Immature natural killer cell (primary cell): ENCODE measurements at regions not wholly inside any gene's neighbourhood (a gene's known extent, or its start where the extent isn't known, plus 50 kb on each side); places are given as distances from the start of the nearest gene placed in this dataset.
"Not testable (repeated sequence)": the region's sequence is repeated elsewhere in the genome, so short reads cannot be mapped to it uniquely, and the experiment has no call there.

Source experiments
- DNase-seq, 3 donors: peaks; one replicate each; pipeline ENCODE4 v3.0.0; 2022; ENCODE audit warnings: mixed read lengths in 1 of 3
- H3K27ac Mint-ChIP-seq, 6 donors: one replicate each; pipeline ENCODE4 v1.8.0; 2020; ENCODE audit warnings: mixed read lengths in 6 of 6, mild to moderate bottlenecking in 5 of 6, inconsistent platforms in 4 of 6, moderate library complexity in 3 of 6
- H3K27me3 Mint-ChIP-seq, 3 donors: one replicate each; pipeline ENCODE4 v1.8.0; 2020 to 2021; ENCODE audit warnings: low read depth in 3 of 3, mild to moderate bottlenecking in 3 of 3, mixed read lengths in 3 of 3, moderate library complexity in 3 of 3, inconsistent platforms in 1 of 3
- H3K36me3 Mint-ChIP-seq, 3 donors: one replicate each; pipeline ENCODE4 v1.8.0; 2020; ENCODE audit warnings: mixed read lengths in 3 of 3, inconsistent platforms in 2 of 3, mild to moderate bottlenecking in 2 of 3
- H3K4me1 Mint-ChIP-seq, 2 donors: one replicate each; pipeline ENCODE4 v1.8.0; 2020; ENCODE audit warnings: inconsistent platforms in 2 of 2, mild to moderate bottlenecking in 2 of 2, mixed read lengths in 2 of 2, moderate library complexity in 1 of 2
- H3K4me3 Mint-ChIP-seq, 5 donors: one replicate each; pipeline ENCODE4 v1.8.0; 2020; ENCODE audit warnings: mild to moderate bottlenecking in 5 of 5, mixed read lengths in 5 of 5, inconsistent platforms in 3 of 5, moderate library complexity in 3 of 5
- H3K9me3 Mint-ChIP-seq, 6 donors: one replicate each; pipeline ENCODE4 v1.8.0; 2020; ENCODE audit warnings: mild to moderate bottlenecking in 6 of 6, mixed read lengths in 6 of 6, inconsistent platforms in 4 of 6, moderate library complexity in 3 of 6

GRCh38 chr19:34588249-34588648 is 88.7 kb downstream of the SCGB2B2 start:
- Mint-ChIP-seq H3K27ac (no peak overlapping the region), H3K27me3 (peaks cover 2 to 4% (median 2%) of the 10 kb centered on the region in 3 donors), H3K9me3 (peaks cover 0 to 7% (median 3%) of the 10 kb centered on the region in 6 donors), H3K4me1 (no peaks in the 10 kb centered on the region), H3K4me3 (no peak overlapping the region), H3K36me3 (peaks cover 0 to 7% (median 0%) of the 10 kb centered on the region in 3 donors)
- DNase-seq = no peak

- Mint-ChIP-seq H3K9me3 (peaks cover 0 to 9% (median 1%) of the 10 kb centered on the region in 6 donors), H3K36me3 (no peaks in the 10 kb centered on the region), H3K4me1 (no peaks in the 10 kb centered on the region), H3K27ac (no peak overlapping the region), H3K27me3 (peaks cover 1 to 13% (median 1%) of the 10 kb centered on the region in 3 donors), H3K4me3 (no peak overlapping the region)
- no peak for DNase-seq
Measured at GRCh38 chr19:34580408-34580807, 96.6 kb downstream of the SCGB2B2 start.

GRCh38 chr19:34580055-34580336 is 97.0 kb downstream of the SCGB2B2 start:
- Mint-ChIP-seq H3K27me3 (peaks cover 1 to 13% (median 1%) of the 10 kb centered on the region in 3 donors), H3K36me3 (no peaks in the 10 kb centered on the region), H3K9me3 (peaks cover 0 to 10% (median 1%) of the 10 kb centered on the region in 6 donors), H3K4me1 (no peaks in the 10 kb centered on the region), H3K27ac (no peak overlapping the region), H3K4me3 (no peak overlapping the region)
- DNase-seq = no peak

- no peak for DNase-seq
- H3K9me3 Mint-ChIP-seq = peaks cover 0 to 12% (median 1%) of the 10 kb centered on the region in 6 donors
Measured at GRCh38 chr19:34579281-34580054, 97.5 kb downstream of the SCGB2B2 start.

GRCh38 chr19:34578751-34579150 is 97.2 kb downstream of the WTIP start:
- no peak overlapping the region for H3K4me3 Mint-ChIP-seq
- no peaks in the 10 kb centered on the region for H3K36me3 Mint-ChIP-seq
- DNase-seq = no peak
- H3K27me3 Mint-ChIP-seq = peaks cover 1 to 9% (median 1%) of the 10 kb centered on the region in 3 donors
- H3K9me3 Mint-ChIP-seq = peaks cover 0 to 15% (median under 1%) of the 10 kb centered on the region in 6 donors
- H3K4me1 Mint-ChIP-seq = no peaks in the 10 kb centered on the region
- H3K27ac Mint-ChIP-seq = no peak overlapping the region

More at GRCh38 chr19:34579281-34580054, 97.5 kb downstream of the SCGB2B2 start:
- H3K27ac Mint-ChIP-seq = no peak overlapping the region
- no peak overlapping the region for H3K4me3 Mint-ChIP-seq
- H3K4me1 Mint-ChIP-seq = no peaks in the 10 kb centered on the region
- H3K27me3 Mint-ChIP-seq = peaks cover 1 to 13% (median 1%) of the 10 kb centered on the region in 3 donors
- H3K36me3 Mint-ChIP-seq = no peaks in the 10 kb centered on the region

- Mint-ChIP-seq H3K27ac (no peak overlapping the region), H3K9me3 (peaks cover 0 to 15% (median 3%) of the 10 kb centered on the region in 6 donors), H3K4me3 (no peak overlapping the region), H3K4me1 (no peaks in the 10 kb centered on the region), H3K36me3 (no peaks in the 10 kb centered on the region), H3K27me3 (peaks cover 1 to 9% (median 1%) of the 10 kb centered on the region in 3 donors)
- no peak for DNase-seq
Measured at GRCh38 chr19:34578173-34578572, 96.6 kb downstream of the WTIP start.

- Mint-ChIP-seq H3K4me3 (no peak overlapping the region), H3K27ac (no peak overlapping the region), H3K9me3 (peaks cover 0 to 11% (median 6%) of the 10 kb centered on the region in 6 donors), H3K27me3 (peaks cover 1 to 9% (median 1%) of the 10 kb centered on the region in 3 donors), H3K36me3 (no peaks in the 10 kb centered on the region), H3K4me1 (no peaks in the 10 kb centered on the region)
- DNase-seq = no peak
Measured at GRCh38 chr19:34577531-34578101, 96.1 kb downstream of the WTIP start.

- Mint-ChIP-seq H3K4me1 (no peaks in the 10 kb centered on the region), H3K4me3 (no peak overlapping the region), H3K27me3 (peaks cover 1 to 9% (median 1%) of the 10 kb centered on the region in 3 donors), H3K27ac (no peak overlapping the region), H3K9me3 (peaks cover 2 to 14% (median 8%) of the 10 kb centered on the region in 6 donors), H3K36me3 (no peaks in the 10 kb centered on the region)
- DNase-seq = no peak
Measured at GRCh38 chr19:34577056-34577455, 95.5 kb downstream of the WTIP start.

GRCh38 chr19:34576292-34576691 is 94.7 kb downstream of the WTIP start:
- DNase-seq = no peak
- Mint-ChIP-seq H3K27ac (no peak overlapping the region), H3K4me1 (no peaks in the 10 kb centered on the region), H3K4me3 (no peak overlapping the region), H3K27me3 (peaks cover 1 to 9% (median 1%) of the 10 kb centered on the region in 3 donors), H3K36me3 (no peaks in the 10 kb centered on the region), H3K9me3 (peaks cover 3 to 17% (median 8%) of the 10 kb centered on the region in 6 donors)

GRCh38 chr19:34575206-34575605 is 93.6 kb downstream of the WTIP start:
- H3K27me3 Mint-ChIP-seq = peaks cover 1 to 9% (median 1%) of the 10 kb centered on the region in 3 donors
- H3K36me3 Mint-ChIP-seq = peaks cover 0 to 4% (median 3%) of the 10 kb centered on the region in 3 donors

GRCh38 chr19:34574704-34575103 is 93.1 kb downstream of the WTIP start:
- peaks cover 9 to 33% (median 17%) of the 10 kb centered on the region in 6 donors for H3K9me3 Mint-ChIP-seq
- no peak for DNase-seq
- no peaks in the 10 kb centered on the region for H3K4me1 Mint-ChIP-seq
- H3K27me3 Mint-ChIP-seq = peaks cover 1 to 9% (median 1%) of the 10 kb centered on the region in 3 donors
- H3K36me3 Mint-ChIP-seq = peaks cover 0 to 4% (median 3%) of the 10 kb centered on the region in 3 donors
- no peak overlapping the region for H3K4me3 Mint-ChIP-seq
- no peak overlapping the region for H3K27ac Mint-ChIP-seq

More at GRCh38 chr19:34575206-34575605, 93.6 kb downstream of the WTIP start:
- no peak overlapping the region for H3K4me3 Mint-ChIP-seq
- H3K9me3 Mint-ChIP-seq = peaks cover 8 to 28% (median 14%) of the 10 kb centered on the region in 6 donors
- H3K4me1 Mint-ChIP-seq = no peaks in the 10 kb centered on the region
- no peak overlapping the region for H3K27ac Mint-ChIP-seq
- DNase-seq = no peak

GRCh38 chr19:34573226-34573864 is 91.8 kb downstream of the WTIP start:
- no peaks in the 10 kb centered on the region for H3K4me1 Mint-ChIP-seq
- peaks cover 16 to 45% (median 25%) of the 10 kb centered on the region in 6 donors for H3K9me3 Mint-ChIP-seq

GRCh38 chr19:34570140-34570539 is 88.6 kb downstream of the WTIP start:
- H3K4me1 Mint-ChIP-seq, H3K4me3 Mint-ChIP-seq, H3K36me3 Mint-ChIP-seq, H3K27ac Mint-ChIP-seq, DNase-seq, H3K27me3 Mint-ChIP-seq: not testable (repeated sequence)
- peaks cover 17 to 50% (median 30%) of the 10 kb centered on the region in 6 donors for H3K9me3 Mint-ChIP-seq

More at GRCh38 chr19:34573226-34573864, 91.8 kb downstream of the WTIP start:
- Mint-ChIP-seq H3K27me3 (peaks cover 2 to 6% (median 3%) of the 10 kb centered on the region in 3 donors), H3K27ac (no peak overlapping the region), H3K36me3 (peaks cover 0 to 4% (median 3%) of the 10 kb centered on the region in 3 donors), H3K4me3 (no peak overlapping the region)
- no peak for DNase-seq

GRCh38 chr19:34562344-34562743 is 80.8 kb downstream of the WTIP start:
- H3K27ac Mint-ChIP-seq, H3K4me3 Mint-ChIP-seq: not testable (repeated sequence)

More at GRCh38 chr19:34562344-34562743, 80.8 kb downstream of the WTIP start:
- H3K27me3 Mint-ChIP-seq = peaks cover 3 to 16% (median 9%) of the 10 kb centered on the region in 3 donors
- H3K9me3 Mint-ChIP-seq = peaks cover 0 to 10% (median 4%) of the 10 kb centered on the region in 6 donors
- DNase-seq, H3K4me1 Mint-ChIP-seq, H3K36me3 Mint-ChIP-seq: not testable (repeated sequence)
